NCI-H2107 (cell line): ENCODE measurements at regions not wholly inside any gene's neighbourhood (a gene's known extent, or its start where the extent isn't known, plus 50 kb on each side); places are given as distances from the start of the nearest gene placed in this dataset.

ENCODE experiments used
- DNase-seq: peaks from one replicate; lab custom pipeline; 2025; lab: John Stamatoyannopoulos, UW

- DNase-seq: no peak
These were observed 59.5 kb upstream of the FUT8 start for GRCh38 chr14:65352964-65353530.

GRCh38 chr14:65354131-65354530 is 58.4 kb upstream of the FUT8 start:
- DNase-seq: no peak

- DNase-seq: no peak
These were observed 57.8 kb upstream of the FUT8 start for GRCh38 chr14:65354715-65355114.

GRCh38 chr14:65356327-65356836 is 56.1 kb upstream of the FUT8 start:
- DNase-seq: peak; percentile 55

- no peak for DNase-seq
These were observed 55.4 kb upstream of the FUT8 start for GRCh38 chr14:65357113-65357512.

- no peak for DNase-seq
These were observed 54.8 kb upstream of the FUT8 start for GRCh38 chr14:65357689-65358088.

GRCh38 chr14:65359503-65359902 is 53.0 kb upstream of the FUT8 start:
- no peak for DNase-seq

- peak; percentile 53 for DNase-seq
These were observed 52.3 kb upstream of the FUT8 start for GRCh38 chr14:65360144-65360784.

GRCh38 chr14:65361920-65362319 is 50.6 kb upstream of the FUT8 start:
- peak; percentile 64 for DNase-seq
